ENCODE measurements at regions not wholly inside any gene's neighbourhood (a gene's known extent, or its start where the extent isn't known, plus 50 kb on each side); places are given as distances from the start of the nearest gene placed in this dataset.

GRCh38 chr2:192877159-192877558 is 682.4 kb upstream of the TMEFF2 start:
- no peak for DNase-seq (ENCODE audit: low read depth, low spot score)

DNA sequence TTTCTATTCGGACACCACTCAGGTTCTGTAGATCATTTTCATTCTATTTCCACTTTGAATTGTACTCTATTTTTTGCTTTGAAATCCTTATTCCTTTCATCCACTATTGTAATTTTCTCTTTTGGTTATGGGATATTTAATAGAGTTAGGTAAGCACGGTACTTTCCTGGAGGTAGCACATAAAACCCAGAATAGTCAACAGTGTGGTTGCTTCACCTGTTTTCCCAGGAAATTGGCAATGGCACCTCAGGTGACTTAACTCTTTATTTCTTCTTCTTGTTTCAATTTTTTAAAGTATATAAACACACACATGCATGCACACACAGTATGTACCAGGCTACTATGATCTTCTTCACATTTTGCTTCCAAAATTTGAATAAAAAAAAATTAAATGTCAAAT is 682.0 kb upstream of the TMEFF2 start:
- no peak for DNase-seq (ENCODE audit: low read depth, low spot score)

DNA sequence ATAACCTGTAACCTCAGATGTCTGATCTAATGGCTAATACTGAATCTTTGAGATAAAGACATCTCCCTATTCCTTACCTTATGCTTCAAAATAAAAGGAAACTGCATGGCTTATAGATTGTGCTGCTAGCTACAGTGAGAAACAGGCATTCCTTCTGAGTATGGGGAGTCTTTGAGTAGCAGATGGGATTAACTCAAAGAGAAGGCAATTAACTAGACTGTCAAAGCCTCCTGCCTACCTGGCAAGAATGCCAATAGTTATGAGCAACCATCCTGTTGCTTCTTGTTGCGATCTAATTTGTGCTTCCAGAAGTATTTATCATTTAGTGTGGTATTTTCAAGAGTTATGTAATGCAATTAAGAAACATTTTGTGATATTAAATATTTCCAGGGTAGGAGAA is 660.0 kb upstream of the TMEFF2 start:
- DNase-seq (ENCODE audit: low read depth, low spot score): no peak

DNA sequence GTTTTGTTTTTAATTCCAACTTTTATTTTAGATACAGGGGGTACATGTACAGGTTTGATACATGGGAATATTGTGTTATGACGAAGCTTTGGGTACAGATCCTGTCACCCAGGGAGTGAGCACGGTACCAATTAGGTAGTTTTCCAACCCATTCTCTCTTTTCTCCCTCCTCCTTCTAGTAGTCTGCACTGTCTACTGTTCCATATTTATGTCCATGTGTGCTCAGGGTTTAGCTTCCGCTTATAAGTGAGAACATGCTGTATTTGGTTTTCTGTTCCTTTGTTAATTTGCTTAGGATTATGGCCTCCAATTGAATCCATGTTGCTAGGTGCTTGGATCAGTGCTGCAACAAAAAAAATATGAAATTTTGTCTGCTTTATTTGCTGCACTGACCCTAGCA is 659.3 kb upstream of the TMEFF2 start:
- DNase-seq (ENCODE audit: low read depth, low spot score): no peak

DNA sequence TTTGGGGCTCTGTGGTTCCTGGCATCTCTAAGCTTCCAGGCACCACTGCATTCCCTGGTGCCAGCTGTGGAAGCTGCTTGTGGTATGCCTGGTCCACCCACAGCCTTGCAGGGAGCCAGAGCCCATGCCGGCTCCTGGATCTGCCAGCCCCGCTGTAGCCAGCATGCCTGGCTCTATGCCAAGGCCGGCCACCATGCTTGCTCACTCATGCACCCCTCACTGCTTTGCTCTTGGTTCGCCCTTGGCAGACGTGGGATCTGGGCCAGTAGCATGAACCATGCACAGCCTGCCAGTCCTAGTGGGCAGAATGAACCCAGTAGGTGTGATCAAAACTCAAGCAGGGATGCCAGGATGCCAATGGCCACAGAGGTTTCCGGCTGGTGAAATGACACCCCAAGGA is 634.2 kb upstream of the TMEFF2 start:
- DNase-seq (ENCODE audit: low read depth, low spot score): no peak

GRCh38 chr2:192828175-192828574 is 633.4 kb upstream of the TMEFF2 start:
- DNase-seq (ENCODE audit: low read depth, low spot score): no peak

- no peak for DNase-seq (ENCODE audit: low read depth, low spot score)
Measured at GRCh38 chr2:192827735-192828134, 633.0 kb upstream of the TMEFF2 start.

DNA sequence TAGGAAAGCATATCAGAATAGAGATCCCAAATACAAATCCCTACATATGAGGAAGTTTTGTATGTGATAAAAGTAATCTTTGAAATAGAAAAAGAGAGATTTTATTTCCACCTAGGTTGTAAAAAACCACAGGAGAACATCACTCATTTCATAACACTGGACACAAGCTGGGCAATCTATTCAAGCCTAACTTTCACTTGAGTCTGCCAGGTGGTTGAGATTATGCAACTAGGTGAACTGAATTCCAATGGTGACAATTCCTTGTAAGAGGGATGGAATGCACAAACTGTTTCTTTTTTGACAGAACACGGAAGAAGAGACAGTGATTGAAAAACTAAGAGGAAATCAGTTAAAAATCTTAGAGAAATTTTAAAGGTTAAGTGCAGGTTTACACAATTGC is 619.6 kb upstream of the TMEFF2 start:
- no peak for DNase-seq (ENCODE audit: low read depth, low spot score)

DNA sequence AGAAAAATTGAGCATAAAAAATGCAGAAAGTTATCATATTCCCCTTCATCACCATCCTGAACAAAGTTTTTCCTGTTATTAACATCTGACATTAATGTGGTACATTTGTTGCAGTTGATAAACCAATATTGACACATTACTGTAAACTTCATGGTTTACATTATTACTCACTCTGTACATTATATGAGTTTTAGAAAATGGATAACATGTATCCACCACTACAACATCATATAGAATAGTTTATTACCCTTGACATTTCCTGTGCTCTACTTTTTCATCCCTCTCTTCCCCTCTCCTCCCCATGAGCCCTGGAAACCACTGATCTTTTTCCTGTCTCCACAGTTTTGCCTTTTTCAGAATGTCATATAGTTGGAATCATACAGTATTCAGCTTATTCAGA is 618.6 kb upstream of the TMEFF2 start:
- DNase-seq (ENCODE audit: low read depth, low spot score): no peak

GRCh38 chr2:192809173-192809572 is 614.4 kb upstream of the TMEFF2 start:
- no peak for DNase-seq (ENCODE audit: low read depth, low spot score)

GRCh38 chr2:192783643-192784042 is 588.9 kb upstream of the TMEFF2 start:
- DNase-seq (ENCODE audit: low read depth, low spot score): no peak

- DNase-seq (ENCODE audit: low read depth, low spot score): no peak
Measured at GRCh38 chr2:192775459-192776262, 580.9 kb upstream of the TMEFF2 start.

DNA sequence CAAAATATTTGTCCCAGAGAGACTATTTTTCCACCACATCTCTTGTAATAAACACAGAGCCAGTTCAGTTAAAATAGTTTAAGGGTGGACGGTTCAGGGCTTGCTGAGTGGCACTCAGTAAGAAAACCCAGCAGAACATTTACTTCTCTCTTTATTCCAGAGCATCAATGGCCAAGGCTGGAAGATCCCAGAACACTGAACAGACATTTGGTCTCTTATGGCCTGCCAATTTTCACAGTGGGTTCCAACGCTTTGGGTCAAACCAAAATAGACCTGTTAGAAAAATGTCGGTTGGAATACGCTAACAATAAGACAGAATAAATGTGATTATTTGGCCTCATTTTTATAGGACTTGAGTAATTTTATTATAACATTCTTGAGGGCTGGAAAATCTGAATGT is 580.3 kb upstream of the TMEFF2 start:
- DNase-seq (ENCODE audit: low read depth, low spot score): no peak

- no peak for DNase-seq (ENCODE audit: low read depth, low spot score)
Measured at GRCh38 chr2:192773044-192773443, 578.3 kb upstream of the TMEFF2 start.

DNA sequence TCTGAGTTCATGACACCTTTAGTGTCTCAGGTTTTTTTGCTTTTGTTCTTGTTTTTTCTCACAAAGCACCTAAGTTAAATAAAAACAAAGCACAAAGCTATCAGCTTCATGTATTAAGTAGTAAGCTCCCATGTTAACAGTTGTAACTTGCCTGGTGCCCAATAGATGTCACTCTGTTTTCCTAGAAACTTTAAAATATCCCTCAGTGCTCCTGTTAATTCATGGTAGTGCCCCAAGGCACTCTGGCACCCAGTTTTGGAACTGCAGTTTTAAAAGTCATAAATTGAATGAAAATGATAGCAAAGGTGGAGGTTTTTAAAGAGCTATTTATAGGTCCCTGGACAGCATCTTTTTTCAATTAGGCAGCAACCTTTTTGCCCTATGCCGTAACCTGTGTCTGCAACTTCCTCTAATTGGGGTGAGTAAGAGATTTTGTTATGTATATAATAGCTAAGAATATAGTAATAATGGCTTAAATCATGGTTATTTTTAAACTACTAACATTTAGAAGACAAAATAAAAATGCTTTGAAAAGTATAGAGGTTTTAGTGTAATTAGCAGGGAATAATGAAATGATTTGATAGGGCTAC is 555.0 kb upstream of the TMEFF2 start:
- DNase-seq (ENCODE audit: low read depth, low spot score): peak; percentile 29

- DNase-seq (ENCODE audit: low read depth, low spot score): no peak
Measured at GRCh38 chr2:192741889-192742288, 547.2 kb upstream of the TMEFF2 start.

GRCh38 chr2:192735447-192735846 is 540.7 kb upstream of the TMEFF2 start:
- DNase-seq (ENCODE audit: low read depth, low spot score): no peak

DNA sequence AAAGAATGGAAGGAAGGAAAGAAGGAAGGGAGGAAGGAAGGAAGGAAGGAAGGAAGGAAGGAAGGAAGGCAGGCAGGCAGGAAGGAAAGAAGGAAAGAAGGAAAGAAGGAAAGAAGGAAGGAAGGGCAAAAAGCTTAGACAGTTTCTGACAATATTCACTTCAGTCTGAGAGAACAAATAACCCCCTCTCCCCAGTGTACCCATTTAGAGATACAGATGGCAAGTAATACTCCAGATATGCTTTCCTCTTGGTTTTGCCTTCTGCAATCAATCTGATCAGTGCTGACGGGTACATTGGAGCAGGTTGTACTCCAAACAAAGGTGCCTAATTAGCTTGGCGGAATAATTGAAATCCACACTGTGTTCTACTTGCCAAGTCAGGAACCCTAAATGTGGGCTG is 534.6 kb upstream of the TMEFF2 start:
- DNase-seq (ENCODE audit: low read depth, low spot score): no peak

- DNase-seq (ENCODE audit: low read depth, low spot score): no peak
Measured at GRCh38 chr2:192725991-192726390, 531.3 kb upstream of the TMEFF2 start.

GRCh38 chr2:192719629-192720028 is 524.9 kb upstream of the TMEFF2 start:
- DNase-seq (ENCODE audit: low read depth, low spot score): no peak

- no peak for DNase-seq (ENCODE audit: low read depth, low spot score)
Measured at GRCh38 chr2:192718340-192718739, 523.6 kb upstream of the TMEFF2 start.

DNA sequence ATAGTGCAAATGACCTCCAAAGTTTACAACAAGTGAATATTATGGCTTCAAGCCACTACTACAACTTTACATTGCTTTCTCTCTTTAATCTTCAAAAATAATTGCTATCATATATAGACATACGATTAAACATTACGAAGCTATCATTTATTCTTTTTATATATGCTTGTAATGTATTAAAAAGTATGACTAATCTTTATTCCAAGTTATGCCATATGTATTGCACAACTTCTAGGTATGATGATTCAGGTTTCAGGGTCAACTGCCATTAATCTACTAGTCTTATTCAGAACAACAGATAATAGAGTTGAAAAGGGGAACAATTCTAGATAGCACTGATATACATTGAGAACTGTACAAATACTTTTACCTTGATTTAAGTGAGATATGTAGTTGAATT is 506.2 kb upstream of the TMEFF2 start:
- DNase-seq (ENCODE audit: low read depth, low spot score): no peak

DNA sequence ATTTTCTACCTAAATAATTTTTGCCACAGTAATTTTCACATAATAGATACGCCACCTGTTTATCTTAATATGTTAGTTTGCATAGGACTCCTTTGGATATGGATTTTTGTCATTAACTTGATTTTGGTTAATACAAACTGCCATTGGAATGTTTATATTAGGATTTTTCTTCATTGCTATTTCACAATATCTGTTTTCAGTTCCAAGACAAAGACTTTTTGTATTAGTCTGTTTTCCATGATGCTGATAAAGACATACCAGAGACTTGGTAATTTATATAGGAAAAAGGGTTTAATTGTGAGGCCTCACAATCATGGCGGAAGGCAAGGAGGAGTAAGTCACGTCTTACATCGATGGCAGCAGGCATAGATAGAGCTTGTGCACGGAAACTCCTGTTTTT is 503.1 kb upstream of the TMEFF2 start:
- no peak for DNase-seq (ENCODE audit: low read depth, low spot score)

DNA sequence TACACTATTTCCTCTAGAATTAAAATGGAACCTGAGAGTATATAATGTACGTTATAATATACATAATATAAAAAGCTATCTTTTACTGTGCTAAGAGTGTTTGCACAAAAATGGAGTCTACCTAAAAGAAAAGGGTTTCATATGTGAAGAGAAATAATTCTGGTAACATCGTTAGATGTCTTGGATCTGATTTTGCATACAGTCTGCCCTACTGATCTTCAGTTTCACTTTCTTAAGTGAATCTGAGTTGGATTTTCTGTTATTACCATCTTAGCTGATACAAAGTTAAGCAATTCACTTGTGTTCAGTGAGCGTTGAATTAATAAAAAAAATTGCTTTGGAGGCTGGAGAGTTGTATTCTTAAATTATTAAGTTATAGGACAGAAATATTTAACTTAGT is 502.1 kb upstream of the TMEFF2 start:
- no peak for DNase-seq (ENCODE audit: low read depth, low spot score)

All from astrocyte of the hippocampus (primary cell).